DND-41 (cell line): ENCODE measurements at regions not wholly inside any gene's neighbourhood (a gene's known extent, or its start where the extent isn't known, plus 50 kb on each side); places are given as distances from the start of the nearest gene placed in this dataset.

Source experiments
- CTCF ChIP-seq: IDR thresholded peaks from 2 replicates; pipeline ENCODE4 v1.5.1; 2012; ENCODE audit warnings: borderline replicate concordance, low read length, moderate library complexity, mild to moderate bottlenecking; ENCODE audit not compliant: poor library complexity, severe bottlenecking; ENCODE audit errors: extremely low read depth
- EZH2 ChIP-seq: IDR thresholded peaks from 3 replicates; pipeline ENCODE4 v1.6.1; 2012; ENCODE audit warnings: borderline replicate concordance, low read depth, mild to moderate bottlenecking, moderate library complexity, low read length, inconsistent platforms; ENCODE audit not compliant: severe bottlenecking

- TF ChIP-seq CTCF: no peak
- TF ChIP-seq EZH2: no peak
These were observed 655.6 kb downstream of the ETS1 start for GRCh38 chr11:127931803-127932202.
